A549 (cell line): ENCODE measurements at regions not wholly inside any gene's neighbourhood (a gene's known extent, or its start where the extent isn't known, plus 50 kb on each side); places are given as distances from the start of the nearest gene placed in this dataset.

Experiments
- ATAC-seq, 2 experiments: fragments of 200-7000 bp in 1 of 2; fragments of >200 bp in 1 of 2; cut with Nextera tagmentation in 1 of 2; cut with Tn5 transposase in 1 of 2; 3 replicates each; pipeline versions ENCODE4 v1.8.0 to v1.9.1; 2018 to 2020; ENCODE audit warnings: mild to moderate bottlenecking in 1 of 2, moderate library complexity in 1 of 2
- CTCF ChIA-PET: fragments of 300-600 bp; sonication (Branson Sonifier 250); formaldehyde crosslinking; extraction: SDS; loops from one replicate; lab custom pipeline; 2021; ENCODE audit warnings: antibody characterized with exemption, inconsistent platforms; lab: Yijun Ruan, JAX
- POLR2A ChIA-PET: fragments of 350-600 bp; formaldehyde crosslinking; extraction: SDS; loops from one replicate; lab custom pipeline; 2021; ENCODE audit warnings: antibody characterized with exemption, inconsistent platforms; lab: Yijun Ruan, JAX
- DNase-seq, 2 experiments: peaks; one replicate each; pipeline versions ENCODE4 v3.0.0 to v3.0.0-alpha.2; 2011 to 2016; ENCODE audit warnings: low read depth in 1 of 2, low spot score in 1 of 2
- FAIRE-seq: peaks from 2 replicates; lab custom pipeline; 2011; peaks lifted over from hg19 to GRCh38; lab: Jason Lieb, UNC
- H3K27ac ChIP-seq, 2 experiments: fragments of >200 bp; sonication (Bioruptor Twin); formaldehyde crosslinking; 3 replicates each; pipeline ENCODE4 v1.5.1; 2016 to 2017
- H3K4me1 ChIP-seq: fragments of >200 bp; sonication (Bioruptor Twin); formaldehyde crosslinking; 3 replicates; pipeline ENCODE4 v1.6.1; 2016
- H3K4me2 ChIP-seq: fragments of >200 bp; sonication (Bioruptor Twin); formaldehyde crosslinking; 3 replicates; pipeline ENCODE4 v1.6.1; 2016
- H3K4me3 ChIP-seq: fragments of >200 bp; sonication (Bioruptor Twin); formaldehyde crosslinking; 3 replicates; pipeline ENCODE4 v1.5.1; 2016
- H3K9me3 ChIP-seq: fragments of >200 bp; sonication (Bioruptor Twin); formaldehyde crosslinking; 3 replicates; pipeline ENCODE4 v1.6.1; 2016
- EP300 ChIP-seq, 2 experiments: fragments of >200 bp; sonication (Bioruptor Twin); formaldehyde crosslinking; IDR thresholded peaks; 2 replicates in 1 of 2; 3 replicates in 1 of 2; pipeline ENCODE4 v1.6.1; 2016 to 2017
- FOSL2 ChIP-seq, 2 experiments: fragments of 450-650 bp in 1 of 2; fragments of >200 bp in 1 of 2; sonication (Bioruptor Twin) in 1 of 2; formaldehyde crosslinking; IDR thresholded peaks; 2 replicates each; pipeline versions ENCODE4 v1.5.0 to v1.6.1; 2016 to 2020; ENCODE audit warnings: mild to moderate bottlenecking in 1 of 2, moderate library complexity in 1 of 2
- GATA3 ChIP-seq: IDR thresholded peaks from 2 replicates; pipeline ENCODE4 v1.6.1; 2012; ENCODE audit warnings: borderline replicate concordance
- HDAC2 ChIP-seq: fragments of 200-600 bp; sonication (generic); IDR thresholded peaks from 2 replicates; pipeline ENCODE4 v1.6.1; 2016
- HEYL ChIP-seq: fragments of 250-450 bp; sonication (Bioruptor Pico); IDR thresholded peaks from 2 replicates; pipeline ENCODE4 v1.8.0; 2021; ENCODE audit warnings: mild to moderate bottlenecking, moderate library complexity
- HOXB13 ChIP-seq: fragments of 250-450 bp; sonication (Bioruptor Pico); IDR thresholded peaks from 2 replicates; pipeline ENCODE4 v1.5.0; 2020; ENCODE audit warnings: low read depth, mild to moderate bottlenecking, moderate library complexity
- JUN ChIP-seq, 2 experiments: fragments of >200 bp; sonication (Bioruptor Twin); formaldehyde crosslinking; IDR thresholded peaks; 2 replicates in 1 of 2; 3 replicates in 1 of 2; pipeline ENCODE4 v1.6.1; 2016 to 2017
- JUNB ChIP-seq: fragments of >200 bp; sonication (Bioruptor Twin); formaldehyde crosslinking; IDR thresholded peaks from 2 replicates; pipeline ENCODE4 v1.6.1; 2016
- MAFK ChIP-seq: fragments of 450-650 bp; IDR thresholded peaks from 2 replicates; pipeline ENCODE4 v1.6.1; 2014; ENCODE audit not compliant: partially characterized antibody
- MAZ ChIP-seq: fragments of 150-350 bp; IDR thresholded peaks from 2 replicates; pipeline ENCODE4 v1.6.1; 2014; ENCODE audit warnings: antibody characterized with exemption, low read depth, low read length, borderline replicate concordance
- MYC ChIP-seq: IDR thresholded peaks from 2 replicates; pipeline ENCODE4 v1.6.1; 2012; ENCODE audit warnings: mild to moderate bottlenecking, inconsistent platforms, low read length, improper control_type of control experiment, borderline replicate concordance
- NFE2L2 ChIP-seq: fragments of 150-350 bp; conservative IDR thresholded peaks from 2 replicates; pipeline ENCODE4 v1.6.1; 2014; ENCODE audit warnings: low read length
- NPAS2 ChIP-seq: fragments of 250-450 bp; sonication (Bioruptor Pico); IDR thresholded peaks from 2 replicates; pipeline ENCODE4 v1.8.0; 2022; ENCODE audit warnings: mild to moderate bottlenecking, moderate library complexity, borderline replicate concordance
- PBX3 ChIP-seq: IDR thresholded peaks from 2 replicates; pipeline ENCODE4 v1.6.1; 2012
- RFX5 ChIP-seq: fragments of 450-650 bp; IDR thresholded peaks from 2 replicates; pipeline ENCODE4 v1.7.1; 2014; ENCODE audit warnings: antibody characterized with exemption, mild to moderate bottlenecking, moderate library complexity
- SMC3 ChIP-seq: fragments of >200 bp; sonication (Bioruptor Twin); formaldehyde crosslinking; IDR thresholded peaks from 3 replicates; pipeline ENCODE4 v1.6.1; 2018; ENCODE audit warnings: inconsistent platforms
- TFCP2L1 ChIP-seq: fragments of 250-450 bp; sonication (Bioruptor Pico); IDR thresholded peaks from 2 replicates; pipeline ENCODE4 v1.5.0; 2021; ENCODE audit warnings: mild to moderate bottlenecking
- ZSCAN20 ChIP-seq: fragments of 250-450 bp; sonication (Bioruptor Pico); IDR thresholded peaks from 2 replicates; pipeline ENCODE4 v1.8.0; 2022; ENCODE audit warnings: mild to moderate bottlenecking, moderate library complexity
- WGBS: methylation state at CpG from one replicate; pipeline ENCODE4 v1.1.6; 2017; ENCODE audit errors: missing lambda C conversion rate; 5-methylcytosine and 5-hydroxymethylcytosine counted together
- TF ChIP-seq, protein P1 (sequence below): fragments of >200 bp; sonication (Bioruptor Twin); formaldehyde crosslinking; IDR thresholded peaks from 3 replicates; pipeline ENCODE4 v1.6.1; 2016
- TF ChIP-seq, protein P2 (sequence below): fragments of 250-450 bp; sonication (Bioruptor Pico); IDR thresholded peaks from 2 replicates; pipeline ENCODE4 v1.5.0; 2020; ENCODE audit warnings: low read depth, mild to moderate bottlenecking, moderate library complexity

- TF ChIP-seq TFCP2L1 (CRISPR knock-in tag) (no peak), NFE2L2 (no peak), HEYL (CRISPR knock-in tag) (no peak), FOSL2 (IDR thresholded peaks at IDR 0.05) (peak; percentile 80; the same call in 1 of the 2 replicates), FOSL2 (CRISPR knock-in tag; IDR thresholded peaks at IDR 0.05) (peak; percentile 75), RFX5 (no peak), JUNB (peak; percentile 97), MAZ (no peak), SMC3 (0 out of 3 replicates have a peak, but pooled peaks have one; percentile 13), ZSCAN20 (no peak), HOXB13 (CRISPR knock-in tag) (no peak), NPAS2 (CRISPR knock-in tag) (no peak), MYC (no peak), PBX3 (no peak), JUN (IDR thresholded peaks at IDR 0.05) (peak; percentile 62 to 77; a peak in 4 of 5 replicates)
- TF ChIP-seq, protein P1, sequence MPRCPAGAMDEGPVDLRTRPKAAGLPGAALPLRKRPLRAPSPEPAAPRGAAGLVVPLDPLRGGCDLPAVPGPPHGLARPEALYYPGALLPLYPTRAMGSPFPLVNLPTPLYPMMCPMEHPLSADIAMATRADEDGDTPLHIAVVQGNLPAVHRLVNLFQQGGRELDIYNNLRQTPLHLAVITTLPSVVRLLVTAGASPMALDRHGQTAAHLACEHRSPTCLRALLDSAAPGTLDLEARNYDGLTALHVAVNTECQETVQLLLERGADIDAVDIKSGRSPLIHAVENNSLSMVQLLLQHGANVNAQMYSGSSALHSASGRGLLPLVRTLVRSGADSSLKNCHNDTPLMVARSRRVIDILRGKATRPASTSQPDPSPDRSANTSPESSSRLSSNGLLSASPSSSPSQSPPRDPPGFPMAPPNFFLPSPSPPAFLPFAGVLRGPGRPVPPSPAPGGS: peak; percentile 55; the same call in 1 of the 3 replicates
Observed at GRCh38 chr2:67259556-67260342, 137.4 kb upstream of the ETAA1 start (continued).

GRCh38 chr2:67260343-67261277, 136.5 kb upstream of the ETAA1 start:
- ChIA-PET CTCF (interaction anchor here (0.6 to 1.9 kb wide), 7 partner anchors 9 to 827 kb away, joined by 3 to 10 read pairs (median 3); no protein-coding TSS in a partner anchor), POLR2A (no interaction called here)
- peaks cover 34% of the 10 kb centered on the region for H3K4me1 ChIP-seq

More at GRCh38 chr2:67260343-67261277, 136.5 kb upstream of the ETAA1 start:
- peak overlapping the region; percentile 72 to 78 for H3K27ac ChIP-seq
- DNase-seq (peak; percentile 18 to 86), ATAC-seq (peak; percentile 79 to 85), FAIRE-seq (peak; percentile 46)
- 14% methylated on average over 16 of the region's 16 CpGs for WGBS
- H3K9me3 ChIP-seq: no peaks in the 10 kb centered on the region
- TF ChIP-seq HDAC2 (no peak), FOSL2 (IDR thresholded peaks at IDR 0.05) (peak; percentile 68; the same call in 1 of the 2 replicates), FOSL2 (CRISPR knock-in tag; IDR thresholded peaks at IDR 0.05) (peak; percentile 64), GATA3 (peak; percentile 47; the same call in 1 of the 2 replicates), SMC3 (no peak; the same call in 2 of the 3 replicates), JUN (IDR thresholded peaks at IDR 0.05) (peak; percentile 47 to 67; a peak in 2 of 5 replicates), EP300 (IDR thresholded peaks at IDR 0.05) (peak; percentile 61 to 74; a peak in 2 of 5 replicates), MAFK (peak; percentile 58), MYC (no peak), JUNB (peak; percentile 87)
- TF ChIP-seq, protein P2, sequence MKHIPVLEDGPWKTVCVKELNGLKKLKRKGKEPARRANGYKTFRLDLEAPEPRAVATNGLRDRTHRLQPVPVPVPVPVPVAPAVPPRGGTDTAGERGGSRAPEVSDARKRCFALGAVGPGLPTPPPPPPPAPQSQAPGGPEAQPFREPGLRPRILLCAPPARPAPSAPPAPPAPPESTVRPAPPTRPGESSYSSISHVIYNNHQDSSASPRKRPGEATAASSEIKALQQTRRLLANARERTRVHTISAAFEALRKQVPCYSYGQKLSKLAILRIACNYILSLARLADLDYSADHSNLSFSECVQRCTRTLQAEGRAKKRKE (CRISPR knock-in tag): no peak
- no peak overlapping the region for H3K4me3 ChIP-seq
- peak overlapping the region; percentile 55 for H3K4me2 ChIP-seq
